ENCODE measurements at regions not wholly inside any gene's neighbourhood (a gene's known extent, or its start where the extent isn't known, plus 50 kb on each side); places are given as distances from the start of the nearest gene placed in this dataset. TPM values are rescaled to one million over a fixed set of nuclear protein-coding genes. Genes with fewer than 3 reads are reported as not detected.

DNA sequence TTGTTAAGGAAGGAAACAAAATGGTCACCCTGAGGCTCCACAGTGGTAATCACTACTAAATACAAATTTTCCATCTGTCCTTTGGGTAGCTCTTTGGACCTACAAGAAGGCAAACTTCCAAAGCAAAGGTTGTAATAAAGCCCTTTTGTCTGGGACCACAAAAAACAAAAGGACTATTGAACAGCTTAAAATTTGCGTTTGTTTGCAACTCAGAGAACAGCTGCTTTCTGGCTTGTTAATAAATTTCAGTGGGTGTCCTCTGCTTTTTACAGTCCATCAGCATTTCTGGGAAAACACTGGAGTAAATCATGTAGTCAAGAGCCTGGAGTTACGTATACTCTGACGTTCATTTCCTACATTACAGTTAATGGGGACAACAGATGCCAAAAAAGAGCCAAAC is 439.7 kb upstream of the DIAPH2 start:
- peak; percentile 37 for DNase-seq

DNA sequence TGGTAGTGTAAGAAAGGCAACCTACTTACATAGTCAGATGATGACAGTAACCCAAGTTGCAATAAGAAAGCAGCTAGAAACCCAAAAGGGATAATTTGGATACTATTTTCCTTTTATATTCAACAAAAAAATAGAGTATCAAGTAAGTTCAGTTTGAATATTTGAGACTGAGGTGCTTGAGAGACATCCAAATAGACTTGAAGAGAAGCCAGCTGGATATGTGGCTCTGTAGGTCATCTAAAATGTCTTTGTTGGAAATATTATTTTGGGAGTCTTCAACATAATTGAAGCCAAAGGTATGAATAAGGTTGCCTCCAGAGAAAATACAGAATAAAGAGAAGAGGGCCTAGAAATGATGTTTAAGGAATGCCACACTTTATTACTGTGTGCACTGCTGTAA is 438.2 kb upstream of the DIAPH2 start:
- DNase-seq: no peak

Small RNA genes lying in the stretch of these regions (small RNA-seq; reads per million reads assigned to genes)
- gene AL022161.1 (ENCODE audit: low replicate concordance): not detected
- not detected for gene RN7SL379P (ENCODE audit: low replicate concordance)
- not detected for gene RNA5SP510 (ENCODE audit: low replicate concordance)
- not detected for gene RPS29P28 (ENCODE audit: low replicate concordance)
